ENCODE measurements at regions not wholly inside any gene's neighbourhood (a gene's known extent, or its start where the extent isn't known, plus 50 kb on each side); places are given as distances from the start of the nearest gene placed in this dataset.

GRCh38 chr13:73201626-73202025, 142.8 kb downstream of the KLF5 start:
- DNase-seq = no peak

GRCh38 chr13:73198991-73199411, 140.2 kb downstream of the KLF5 start:
- no peak for DNase-seq

GRCh38 chr13:73195091-73195490, 136.3 kb downstream of the KLF5 start:
- DNase-seq = no peak

DNA sequence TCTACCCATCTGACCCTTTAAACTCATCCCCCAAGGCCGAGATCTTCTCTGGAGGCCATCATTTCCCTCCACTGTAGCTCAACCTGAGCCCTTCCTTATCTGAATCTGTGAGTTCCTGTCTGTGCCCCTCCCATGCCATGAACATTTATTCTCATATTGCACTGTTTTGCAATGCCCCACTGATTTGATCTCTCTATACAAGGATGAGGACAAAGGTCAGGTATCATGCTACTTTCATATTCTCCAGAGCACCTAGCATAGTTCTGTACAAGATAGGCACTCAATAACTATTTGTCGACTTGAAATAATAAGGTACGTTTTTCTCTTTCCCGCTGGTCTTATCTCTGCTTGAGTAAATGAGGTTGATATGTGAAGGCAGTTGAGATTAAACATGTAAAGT, 135.5 kb downstream of the KLF5 start:
- no peak for DNase-seq

DNA sequence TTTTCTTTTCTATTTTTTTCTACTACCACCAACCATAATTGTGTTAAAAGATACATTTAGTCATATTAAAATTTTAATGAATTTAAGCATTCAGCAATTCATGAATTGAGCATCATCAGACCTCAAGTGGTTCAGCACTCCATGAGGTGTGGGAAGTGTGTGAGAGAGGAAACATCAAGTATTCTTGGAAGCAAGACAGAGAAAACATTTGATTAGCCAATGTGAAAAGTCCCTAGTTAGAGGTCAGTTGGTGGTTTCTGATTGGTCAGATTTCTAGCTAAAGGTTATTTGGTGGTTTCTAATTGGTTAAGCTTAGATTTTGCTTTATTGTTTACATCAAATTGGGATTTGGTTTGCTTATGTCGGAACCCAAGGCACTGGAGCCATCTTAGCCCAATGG, 134.7 kb downstream of the KLF5 start:
- DNase-seq = no peak

GRCh38 chr13:73190477-73190876, 131.7 kb downstream of the KLF5 start:
- no peak for DNase-seq

DNA sequence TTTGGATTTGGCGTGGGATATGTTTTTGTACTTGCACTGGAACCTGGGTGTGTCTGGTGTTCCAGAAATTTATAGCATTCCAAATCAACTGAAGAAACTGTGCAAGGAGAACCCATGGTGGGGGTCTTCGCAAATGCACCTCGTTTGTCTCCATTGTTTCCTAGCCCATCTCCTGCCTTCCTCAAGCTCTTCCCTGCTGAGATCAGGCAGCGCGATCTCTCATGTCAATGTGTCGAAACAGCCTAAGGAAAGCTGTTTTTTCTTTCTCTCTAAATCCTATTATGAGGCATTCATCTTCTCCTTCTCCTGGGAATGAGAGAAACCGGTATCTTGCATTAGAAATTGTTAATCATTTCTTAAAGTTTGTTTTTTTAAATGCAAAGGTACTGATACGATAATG, 131.0 kb downstream of the KLF5 start:
- DNase-seq = no peak

- no peak for DNase-seq
Observed at GRCh38 chr13:73189362-73189761, 130.6 kb downstream of the KLF5 start.

- no peak for DNase-seq
Observed at GRCh38 chr13:73187106-73187505, 128.3 kb downstream of the KLF5 start.

DNA sequence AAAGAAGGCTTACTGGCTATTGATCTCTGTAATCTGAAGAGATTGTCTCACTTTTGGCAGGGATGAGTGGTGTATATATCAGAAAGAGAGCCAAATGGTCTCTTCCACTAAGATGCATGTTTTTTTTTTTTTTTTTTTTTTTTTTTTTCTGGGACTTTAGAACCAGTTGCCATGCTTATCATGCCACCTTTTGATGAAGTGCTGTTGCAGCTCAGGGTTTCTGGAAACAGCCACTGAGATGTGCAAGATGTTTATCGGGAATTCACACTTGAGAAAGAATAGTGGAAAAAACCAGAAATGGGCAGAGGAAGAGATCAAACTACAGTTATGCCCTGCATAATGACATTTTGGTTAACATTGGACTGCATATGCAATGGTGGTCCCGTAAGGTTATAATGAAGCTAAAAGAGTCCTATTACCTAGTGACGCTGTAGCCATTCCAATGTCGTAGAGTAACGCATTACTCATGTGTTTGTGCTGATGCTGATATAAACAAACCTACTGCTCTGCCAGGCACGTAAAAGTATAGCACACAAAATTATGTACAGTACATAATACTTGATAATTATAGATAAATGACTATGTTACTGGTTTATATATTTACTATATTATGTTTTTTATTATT, 121.0 kb downstream of the KLF5 start:
- no peak for DNase-seq

DNA sequence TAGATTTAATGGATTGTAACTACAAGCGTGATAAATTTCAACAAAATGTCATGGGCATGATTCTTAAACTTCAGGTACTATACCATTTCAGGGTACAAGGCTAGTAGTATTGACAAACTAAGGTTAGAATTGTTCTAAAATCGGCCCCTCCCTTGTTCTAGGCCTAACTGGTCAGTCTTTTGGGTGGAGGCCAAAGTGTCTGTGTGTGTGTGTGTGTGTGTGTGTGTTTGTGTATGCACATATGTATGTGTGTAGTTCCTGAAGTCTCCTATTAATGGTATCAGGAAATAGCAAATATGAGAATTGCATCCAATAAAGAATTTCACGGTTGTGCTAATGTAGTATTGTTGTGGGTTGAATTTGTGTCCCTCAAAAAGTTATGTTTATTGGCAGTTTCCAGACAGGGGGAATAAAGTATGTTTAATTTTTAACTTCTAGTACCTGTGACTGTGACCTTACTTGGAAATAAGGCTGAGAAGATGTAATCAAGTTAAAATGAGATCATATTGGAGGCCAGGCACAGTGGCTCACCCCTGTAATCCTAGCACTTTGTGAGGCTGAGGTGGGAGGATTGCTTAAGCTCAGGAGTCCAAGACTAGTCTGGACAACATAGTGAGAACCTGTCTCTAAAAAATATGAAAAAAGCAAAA, 119.2 kb downstream of the KLF5 start:
- no peak for DNase-seq

- no peak for DNase-seq
Observed at GRCh38 chr13:73177017-73177416, 118.2 kb downstream of the KLF5 start.

DNA sequence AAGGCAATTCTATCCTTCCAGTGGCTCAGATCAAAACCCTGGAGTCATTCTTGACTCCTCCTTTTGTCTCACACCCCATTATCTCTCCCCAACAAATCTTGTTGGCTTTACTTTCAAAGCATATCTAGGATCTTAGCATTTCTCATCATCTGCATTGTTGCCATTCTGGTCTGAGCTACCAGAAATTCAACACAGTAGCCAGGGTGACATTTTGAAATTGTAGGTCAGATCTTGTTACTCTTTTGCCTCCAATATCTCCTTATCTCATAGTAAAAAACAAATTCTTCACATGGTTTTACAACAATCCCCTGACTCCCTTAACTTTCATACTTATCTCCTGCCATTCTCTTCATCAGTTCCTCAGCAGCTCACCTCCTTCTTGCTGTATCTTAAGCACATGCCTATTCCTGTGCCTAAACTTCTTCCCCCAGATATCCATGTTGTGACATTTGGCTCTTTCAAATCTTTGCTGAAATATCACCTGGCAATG, 115.8 kb downstream of the KLF5 start:
- DNase-seq = no peak

DNA sequence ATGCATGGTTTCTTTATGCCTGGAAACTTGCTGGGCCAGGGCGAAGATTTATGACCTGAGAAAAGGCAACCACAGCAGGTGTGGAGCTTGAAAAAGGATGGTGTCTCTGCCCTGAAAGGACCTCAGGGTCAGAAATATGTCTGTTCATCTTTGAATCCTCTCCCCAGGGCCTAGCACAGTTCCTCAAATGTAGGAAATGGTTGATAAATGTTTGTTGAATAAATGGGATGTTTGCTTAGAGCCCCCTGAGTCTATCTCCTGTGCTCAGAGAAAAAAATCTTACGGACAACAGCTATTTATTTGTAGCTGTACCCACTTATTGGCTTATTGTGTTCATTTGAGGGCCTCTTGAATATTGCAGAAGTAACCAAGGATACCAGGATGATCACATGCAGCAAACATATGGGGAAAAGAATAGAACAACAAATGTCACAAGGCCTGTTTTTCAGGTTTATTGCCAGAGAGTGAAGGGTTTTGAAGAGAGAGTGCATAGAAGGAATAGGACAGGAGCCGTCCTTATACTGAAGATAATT, 114.5 kb downstream of the KLF5 start:
- no peak for DNase-seq

- no peak for DNase-seq
Observed at GRCh38 chr13:73171926-73172325, 113.1 kb downstream of the KLF5 start.

DNA sequence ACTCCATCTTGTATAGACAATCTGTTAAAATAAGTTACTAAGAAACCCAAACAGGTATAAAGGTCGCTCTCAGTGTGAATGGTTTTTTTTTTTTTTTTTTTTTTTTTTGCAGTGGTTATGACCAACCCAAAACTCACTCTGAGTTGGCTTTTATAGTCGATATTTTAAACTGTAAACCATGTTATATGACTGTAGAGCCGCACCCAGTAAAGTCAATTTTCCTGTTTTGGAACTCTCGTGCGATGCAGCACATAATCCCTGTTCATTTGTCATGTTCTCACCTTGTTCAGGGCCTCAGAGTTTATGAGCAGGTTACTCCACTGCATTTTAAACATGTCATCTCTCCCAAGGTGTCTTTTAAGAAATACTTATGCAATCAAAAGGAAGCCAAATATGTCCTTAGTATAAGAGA, 112.5 kb downstream of the KLF5 start:
- no peak for DNase-seq

DNA sequence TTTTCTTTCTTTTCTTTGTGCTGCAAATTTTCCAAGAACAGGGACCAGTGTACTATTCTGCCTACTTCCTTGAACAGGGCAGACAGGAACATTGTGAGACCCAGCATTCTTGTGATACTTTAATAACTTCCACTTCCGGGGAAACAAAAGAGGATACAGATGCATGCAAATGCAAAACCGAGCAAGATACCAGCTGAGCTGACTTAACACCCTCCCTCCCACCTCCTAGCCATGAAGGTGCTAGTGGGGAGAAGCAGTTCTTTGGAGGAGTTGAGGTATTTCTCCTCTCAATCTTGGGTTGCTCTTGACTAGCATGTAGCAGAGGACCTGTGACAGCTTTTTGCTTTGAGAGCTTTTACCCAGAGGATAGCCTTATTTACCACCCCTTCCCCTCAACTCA, 111.2 kb downstream of the KLF5 start:
- DNase-seq = no peak

- DNase-seq = no peak
Observed at GRCh38 chr13:73168953-73169401, 110.2 kb downstream of the KLF5 start.

DNA sequence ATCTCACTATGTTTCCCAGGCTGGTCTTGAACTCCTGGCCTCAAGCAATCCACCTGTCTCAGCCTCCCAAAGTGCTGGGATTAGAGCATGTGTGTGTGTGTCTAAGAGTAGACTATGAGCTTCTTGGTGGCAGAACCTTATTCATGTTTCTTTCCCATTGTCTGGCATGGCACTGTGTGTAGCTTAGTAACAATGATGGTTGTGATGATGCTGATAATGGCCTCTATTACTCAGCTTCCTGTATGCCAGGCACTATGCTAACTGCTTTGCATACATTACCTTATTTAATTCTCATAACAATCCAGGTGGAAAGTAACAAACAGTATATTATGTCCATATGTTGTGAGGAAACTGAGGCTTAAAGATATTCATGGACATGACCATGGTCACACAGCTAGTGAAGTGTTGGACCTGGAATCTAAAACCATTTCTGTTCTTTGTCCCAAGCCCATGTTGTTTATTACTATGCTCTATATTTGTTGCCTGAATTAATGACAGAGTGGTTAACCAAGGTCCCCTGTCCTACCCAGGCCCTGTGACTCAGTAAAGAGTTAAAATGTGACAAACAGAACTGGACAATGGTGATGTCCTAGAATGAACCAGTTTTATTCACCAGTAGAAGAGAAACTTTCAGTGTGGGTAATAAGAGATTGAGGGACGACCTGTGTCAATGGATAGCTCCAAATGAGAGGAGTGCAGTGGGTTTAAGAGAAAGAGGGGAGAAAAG, 109.6 kb downstream of the KLF5 start:
- DNase-seq = no peak

- DNase-seq = no peak
Observed at GRCh38 chr13:73167028-73167820, 108.4 kb downstream of the KLF5 start.

DNA sequence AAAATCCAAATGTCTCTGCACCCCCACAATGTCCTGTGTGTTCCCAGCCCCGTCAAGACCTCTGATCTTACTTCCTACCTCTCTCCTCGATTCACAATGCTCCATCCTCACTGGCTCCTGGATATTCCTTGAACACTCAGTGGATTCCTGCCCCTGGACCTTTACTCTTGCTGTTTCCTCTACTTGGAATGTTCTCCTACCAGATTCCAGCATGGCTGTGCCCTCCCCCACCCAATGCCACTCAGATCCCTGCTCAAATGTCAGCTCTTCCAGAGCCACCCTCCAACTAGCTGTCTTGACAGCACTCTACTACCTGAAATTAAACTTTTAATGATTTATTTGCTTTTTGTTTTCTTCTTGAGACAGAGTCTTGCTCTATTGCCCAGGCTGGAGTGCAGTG, 107.4 kb downstream of the KLF5 start:
- DNase-seq = no peak
